HFF-Myc (cell line): ENCODE measurements at regions not wholly inside any gene's neighbourhood (a gene's known extent, or its start where the extent isn't known, plus 50 kb on each side); places are given as distances from the start of the nearest gene placed in this dataset.
"Not testable (repeated sequence)": the region's sequence is repeated elsewhere in the genome, so short reads cannot be mapped to it uniquely, and the experiment has no call there.

Experiments
- DNase-seq: peaks from one replicate; pipeline ENCODE4 v3.0.0-alpha.2; 2011; ENCODE audit warnings: low read depth; ENCODE audit errors: extremely low read depth
- H3K4me3 ChIP-seq: replicated peaks from 2 replicates; pipeline ENCODE4 v1.5.1; 2011; ENCODE audit warnings: low read depth, mild to moderate bottlenecking, control low read depth, low read length
- CTCF ChIP-seq: IDR thresholded peaks from 2 replicates; pipeline ENCODE4 v1.5.1; 2012; ENCODE audit warnings: mild to moderate bottlenecking, low read depth, low read length, control low read depth; ENCODE audit errors: missing control alignments

GRCh38 chr5:51214746-51215145, 168.5 kb upstream of the ISL1 start:
- no peak for DNase-seq

GRCh38 chr5:51225789-51226742, 157.2 kb upstream of the ISL1 start:
- DNase-seq, result no peak
- TF ChIP-seq CTCF, result no peak
- no peak overlapping the region for H3K4me3 ChIP-seq

More at GRCh38 chr5:51214746-51215145, 168.5 kb upstream of the ISL1 start:
- no peak overlapping the region for H3K4me3 ChIP-seq
- no peak for TF ChIP-seq CTCF

- no peak for TF ChIP-seq CTCF
- H3K4me3 ChIP-seq, result no peak overlapping the region
- no peak for DNase-seq
Observed at GRCh38 chr5:51227963-51228470, 155.2 kb upstream of the ISL1 start.

- no peak overlapping the region for H3K4me3 ChIP-seq
- DNase-seq, result no peak
- no peak for TF ChIP-seq CTCF
Observed at GRCh38 chr5:51230336-51230735, 152.9 kb upstream of the ISL1 start.

GRCh38 chr5:51242456-51242855, 140.8 kb upstream of the ISL1 start:
- DNase-seq, result no peak
- no peak overlapping the region for H3K4me3 ChIP-seq
- no peak for TF ChIP-seq CTCF

- DNase-seq, H3K4me3 ChIP-seq: not testable (repeated sequence)
Observed at GRCh38 chr5:51250957-51251356, 132.3 kb upstream of the ISL1 start.

GRCh38 chr5:51271261-51271660, 112.0 kb upstream of the ISL1 start:
- no peak for TF ChIP-seq CTCF
- no peak overlapping the region for H3K4me3 ChIP-seq
- DNase-seq, result no peak
